ENCODE measurements at regions not wholly inside any gene's neighbourhood (a gene's known extent, or its start where the extent isn't known, plus 50 kb on each side); places are given as distances from the start of the nearest gene placed in this dataset.

- no peak overlapping the region for H3K27ac ChIP-seq
- ATAC-seq (no peak), DNase-seq (peak in 1 of 2 donors; percentile 50)
- H3K9me3 ChIP-seq, result no peaks in the 10 kb centered on the region
- TF ChIP-seq CTCF (IDR thresholded peaks at IDR 0.05), result no peak
- WGBS, 3 donors, result 84 to 86% (median 86%) methylated on average over 54 to 56 of the region's 56 CpGs
- intact Hi-C loops (cut with DNase I), result loop anchor here (2.0 to 5.0 kb wide), 3 partner anchors 46 to 103 kb away; no protein-coding TSS in a partner anchor
- H3K4me3 ChIP-seq, result no peak overlapping the region
- H3K36me3 ChIP-seq (ENCODE audit: insufficient read depth in 1 of 2, low read depth in 1 of 2), result no peaks in the 10 kb centered on the region
- H3K4me1 ChIP-seq, result peaks cover 25% of the 10 kb centered on the region
- no peaks in the 10 kb centered on the region for H3K27me3 ChIP-seq (ENCODE audit: insufficient read depth in 3 of 3, low read length in 2 of 3)
These were observed 91.9 kb downstream of the CD164 start for GRCh38 chr6:109290143-109290931.

GRCh38 chr6:109285366-109285765 is 96.9 kb downstream of the CD164 start:
- Histone ChIP-seq H3K27me3 (ENCODE audit: insufficient read depth in 3 of 3, low read length in 2 of 3) (no peaks in the 10 kb centered on the region), H3K36me3 (ENCODE audit: insufficient read depth in 1 of 2, low read depth in 1 of 2) (no peaks in the 10 kb centered on the region), H3K9me3 (no peaks in the 10 kb centered on the region), H3K4me1 (no peaks in the 10 kb centered on the region), H3K27ac (no peak overlapping the region), H3K4me3 (no peak overlapping the region)
- TF ChIP-seq CTCF (IDR thresholded peaks at IDR 0.05), result no peak
- ATAC-seq (no peak), DNase-seq (no peak)
- WGBS, 3 donors, result 71 to 80% (median 72%) methylated on average over 3 of the region's 3 CpGs
- intact Hi-C loops (cut with DNase I), result loop anchor here (5.0 to 10.0 kb wide), 2 partner anchors 51 to 98 kb away; no protein-coding TSS in a partner anchor

- Histone ChIP-seq H3K4me3 (no peak overlapping the region), H3K4me1 (no peaks in the 10 kb centered on the region), H3K36me3 (ENCODE audit: insufficient read depth in 1 of 2, low read depth in 1 of 2) (no peaks in the 10 kb centered on the region), H3K9me3 (no peaks in the 10 kb centered on the region), H3K27ac (no peak overlapping the region), H3K27me3 (ENCODE audit: insufficient read depth in 3 of 3, low read length in 2 of 3) (no peaks in the 10 kb centered on the region)
- intact Hi-C loops (cut with DNase I), result loop anchor here (5.0 to 10.0 kb wide), 2 partner anchors 50 to 97 kb away; no protein-coding TSS in a partner anchor
- no peak for TF ChIP-seq CTCF (IDR thresholded peaks at IDR 0.05)
- no peak for DNase-seq
- ATAC-seq, result no peak
- 88 to 98% (median 89%) methylated on average over 2 of the region's 2 CpGs for WGBS, 3 donors
These were observed 97.6 kb downstream of the CD164 start for GRCh38 chr6:109284675-109285074.

GRCh38 chr6:109282756-109283155 is 99.5 kb downstream of the CD164 start:
- H3K27me3 ChIP-seq (ENCODE audit: insufficient read depth in 3 of 3, low read length in 2 of 3), result no peaks in the 10 kb centered on the region
- intact Hi-C loops (cut with DNase I), result loop anchor here in 1 of 2 donors (10.0 kb wide), 1 partner anchor 48 kb away; no protein-coding TSS in a partner anchor

More at GRCh38 chr6:109282756-109283155, 99.5 kb downstream of the CD164 start:
- no peak for TF ChIP-seq CTCF (IDR thresholded peaks at IDR 0.05)
- H3K27ac ChIP-seq, result no peak overlapping the region
- WGBS, 3 donors, result 95 to 98% (median 96%) methylated on average over 2 of the region's 2 CpGs
- H3K4me3 ChIP-seq, result no peak overlapping the region
- H3K9me3 ChIP-seq, result no peaks in the 10 kb centered on the region
- no peaks in the 10 kb centered on the region for H3K36me3 ChIP-seq (ENCODE audit: insufficient read depth in 1 of 2, low read depth in 1 of 2)
- DNase-seq (no peak), ATAC-seq (no peak)
- H3K4me1 ChIP-seq, result no peaks in the 10 kb centered on the region

Measured in psoas muscle (tissue), 7 donors.